OCI-LY1 (cell line): ENCODE measurements at regions not wholly inside any gene's neighbourhood (a gene's known extent, or its start where the extent isn't known, plus 50 kb on each side); places are given as distances from the start of the nearest gene placed in this dataset.

Experiments used
- EZH2 ChIP-seq: fragments of 200-600 bp; sonication (generic), shearing (Covaris generic); IDR thresholded peaks from 2 replicates; pipeline ENCODE4 v1.8.0; 2017; ENCODE audit warnings: borderline replicate concordance, mixed run types, mild to moderate bottlenecking, antibody characterized with exemption, low read length, moderate library complexity, mixed read lengths
- TF ChIP-seq, protein P1 (sequence below): fragments of 200-600 bp; sonication (generic), shearing (Covaris generic); IDR thresholded peaks from 2 replicates; pipeline ENCODE4 v1.5.1; 2017; ENCODE audit warnings: mild to moderate bottlenecking, antibody characterized with exemption, low read length, moderate library complexity, mixed read lengths

DNA sequence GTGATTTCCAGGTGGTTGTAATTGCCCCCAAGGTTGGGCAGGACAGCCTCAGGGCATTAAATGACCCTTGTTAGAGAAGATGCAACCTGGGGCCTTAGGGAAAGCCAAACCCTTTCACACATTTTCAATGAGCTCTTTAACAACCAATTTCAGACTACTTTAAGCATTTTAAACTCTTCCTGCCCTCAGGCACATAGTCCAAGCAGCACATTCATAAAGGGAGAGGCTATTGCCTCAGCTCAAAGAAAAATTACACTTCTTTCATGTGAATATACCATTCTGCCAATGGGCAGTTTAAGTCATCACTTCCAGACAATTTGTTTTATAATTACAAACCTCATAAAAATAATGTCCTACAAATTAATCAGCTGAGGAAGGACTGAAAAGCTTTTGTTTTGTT, 544.5 kb downstream of the NPIPA7 start:
- TF ChIP-seq, protein P1, sequence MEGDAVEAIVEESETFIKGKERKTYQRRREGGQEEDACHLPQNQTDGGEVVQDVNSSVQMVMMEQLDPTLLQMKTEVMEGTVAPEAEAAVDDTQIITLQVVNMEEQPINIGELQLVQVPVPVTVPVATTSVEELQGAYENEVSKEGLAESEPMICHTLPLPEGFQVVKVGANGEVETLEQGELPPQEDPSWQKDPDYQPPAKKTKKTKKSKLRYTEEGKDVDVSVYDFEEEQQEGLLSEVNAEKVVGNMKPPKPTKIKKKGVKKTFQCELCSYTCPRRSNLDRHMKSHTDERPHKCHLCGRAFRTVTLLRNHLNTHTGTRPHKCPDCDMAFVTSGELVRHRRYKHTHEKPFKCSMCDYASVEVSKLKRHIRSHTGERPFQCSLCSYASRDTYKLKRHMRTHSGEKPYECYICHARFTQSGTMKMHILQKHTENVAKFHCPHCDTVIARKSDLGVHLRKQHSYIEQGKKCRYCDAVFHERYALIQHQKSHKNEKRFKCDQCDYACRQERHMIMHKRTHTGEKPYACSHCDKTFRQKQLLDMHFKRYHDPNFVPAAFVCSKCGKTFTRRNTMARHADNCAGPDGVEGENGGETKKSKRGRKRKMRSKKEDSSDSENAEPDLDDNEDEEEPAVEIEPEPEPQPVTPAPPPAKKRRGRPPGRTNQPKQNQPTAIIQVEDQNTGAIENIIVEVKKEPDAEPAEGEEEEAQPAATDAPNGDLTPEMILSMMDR, result no peak
- TF ChIP-seq EZH2, result no peak
